Ovary (tissue), 3 donors: ENCODE measurements at regions not wholly inside any gene's neighbourhood (a gene's known extent, or its start where the extent isn't known, plus 50 kb on each side); places are given as distances from the start of the nearest gene placed in this dataset.

ENCODE experiments used
- POLR2A ChIP-seq: fragments of 450-650 bp; IDR thresholded peaks from one replicate; pipeline ENCODE4 v1.6.1; 2017; ENCODE audit warnings: antibody characterized with exemption, mild to moderate bottlenecking, moderate library complexity
- TF ChIP-seq, protein P1 (sequence below), 3 donors: fragments of 450-650 bp in 2 of 3; fragments of 200-600 bp in 1 of 3; IDR thresholded peaks; one replicate each; pipeline versions ENCODE4 v1.5.1 to v1.8.0; 2016 to 2022; ENCODE audit warnings: antibody characterized with exemption in 3 of 3, mild to moderate bottlenecking in 1 of 3
- donor health status: DM: no; HTN: no; CAD: no.

GRCh38 chr3:176757429-176757828, 439.9 kb downstream of the TBL1XR1 start:
- TF ChIP-seq, protein P1, sequence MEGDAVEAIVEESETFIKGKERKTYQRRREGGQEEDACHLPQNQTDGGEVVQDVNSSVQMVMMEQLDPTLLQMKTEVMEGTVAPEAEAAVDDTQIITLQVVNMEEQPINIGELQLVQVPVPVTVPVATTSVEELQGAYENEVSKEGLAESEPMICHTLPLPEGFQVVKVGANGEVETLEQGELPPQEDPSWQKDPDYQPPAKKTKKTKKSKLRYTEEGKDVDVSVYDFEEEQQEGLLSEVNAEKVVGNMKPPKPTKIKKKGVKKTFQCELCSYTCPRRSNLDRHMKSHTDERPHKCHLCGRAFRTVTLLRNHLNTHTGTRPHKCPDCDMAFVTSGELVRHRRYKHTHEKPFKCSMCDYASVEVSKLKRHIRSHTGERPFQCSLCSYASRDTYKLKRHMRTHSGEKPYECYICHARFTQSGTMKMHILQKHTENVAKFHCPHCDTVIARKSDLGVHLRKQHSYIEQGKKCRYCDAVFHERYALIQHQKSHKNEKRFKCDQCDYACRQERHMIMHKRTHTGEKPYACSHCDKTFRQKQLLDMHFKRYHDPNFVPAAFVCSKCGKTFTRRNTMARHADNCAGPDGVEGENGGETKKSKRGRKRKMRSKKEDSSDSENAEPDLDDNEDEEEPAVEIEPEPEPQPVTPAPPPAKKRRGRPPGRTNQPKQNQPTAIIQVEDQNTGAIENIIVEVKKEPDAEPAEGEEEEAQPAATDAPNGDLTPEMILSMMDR (IDR thresholded peaks at IDR 0.05) = no peak
- TF ChIP-seq POLR2A = no peak
